K562 (cell line): ENCODE measurements at regions not wholly inside any gene's neighbourhood (a gene's known extent, or its start where the extent isn't known, plus 50 kb on each side); places are given as distances from the start of the nearest gene placed in this dataset.

ENCODE experiments used
- ATAC-seq: fragments of 200-7000 bp; cut with Tn5 transposase; 3 replicates; pipeline ENCODE4 v1.9.1; 2020; ENCODE audit warnings: moderate library complexity
- BruUV-seq: library from RNA; stranded (reverse); fragments of 400-500 nt; replicated peaks from 2 replicates; lab custom pipeline; 2021; lab: Mats Ljungman, UMichigan
- CTCF ChIA-PET: fragments of 300-600 bp; formaldehyde crosslinking; extraction: SDS; loops from one replicate; lab custom pipeline; 2021; ENCODE audit warnings: low intra/inter-chr PET ratio; lab: Yijun Ruan, JAX
- POLR2A ChIA-PET: fragments of 300-600, 350-650 bp; sonication (Branson Sonifier 250); formaldehyde crosslinking; extraction: SDS; loops from one replicate; lab custom pipeline; 2021; ENCODE audit warnings: antibody characterized with exemption, inconsistent platforms; lab: Yijun Ruan, JAX
- DNase-seq, 4 experiments: peaks; one replicate each; pipeline versions ENCODE4 v3.0.0 to v3.0.0-alpha.2; 2011 to 2018; ENCODE audit warnings: low spot score in 3 of 4, mixed read lengths in 3 of 4; ENCODE audit errors: extremely low read depth in 1 of 4
- FAIRE-seq: peaks from 2 replicates; lab custom pipeline; 2011; peaks lifted over from hg19 to GRCh38; lab: Jason Lieb, UNC
- H2AFZ ChIP-seq: 2 replicates; pipeline ENCODE4 v1.6.0; 2011; ENCODE audit warnings: low read depth, low read length, control low read depth, inconsistent platforms
- H3K27ac ChIP-seq: fragments of 200-600 bp; 3 replicates; pipeline ENCODE4 v1.8.0; 2011; ENCODE audit warnings: low read depth, mild to moderate bottlenecking, control low read depth, inconsistent platforms, low read length, moderate library complexity, mixed read lengths; ENCODE audit errors: extremely low read depth
- H3K27me3 ChIP-seq, 2 experiments: fragments of 300-600 bp in 1 of 2; 2 replicates in 1 of 2; 3 replicates in 1 of 2; pipeline versions ENCODE4 v1.6.0 to v1.8.0; 2011; ENCODE audit warnings: inconsistent platforms in 2 of 2, low read length in 2 of 2, mild to moderate bottlenecking in 1 of 2, mixed read lengths in 1 of 2, moderate library complexity in 1 of 2; ENCODE audit not compliant: control insufficient read depth in 2 of 2, insufficient read depth in 2 of 2
- H3K36me3 ChIP-seq: fragments of 300-600 bp; 3 replicates; pipeline ENCODE4 v1.8.0; 2011; ENCODE audit warnings: mild to moderate bottlenecking, low read length, inconsistent platforms; ENCODE audit not compliant: control insufficient read depth, insufficient read depth
- H3K4me1 ChIP-seq, 2 experiments: fragments of 200-600 bp in 1 of 2; replicated peaks in 1 of 2; 2 replicates in 1 of 2; 3 replicates in 1 of 2; pipeline versions ENCODE4 v1.5.1 to v1.8.0; 2011; ENCODE audit warnings: inconsistent platforms in 2 of 2, low read length in 2 of 2, mild to moderate bottlenecking in 1 of 2, mixed read lengths in 1 of 2, moderate library complexity in 1 of 2; ENCODE audit not compliant: control insufficient read depth in 2 of 2, insufficient read depth in 2 of 2
- H3K4me2 ChIP-seq: 2 replicates; pipeline ENCODE4 v1.6.1; 2011; ENCODE audit warnings: low read length, control low read depth, inconsistent platforms, mixed read lengths; ENCODE audit not compliant: insufficient read depth
- H3K4me3 ChIP-seq: fragments of 200-600 bp; sonication (generic), shearing (Covaris generic); 2 replicates; pipeline ENCODE4 v1.5.1; 2016; ENCODE audit warnings: control low read depth, inconsistent platforms
- H3K79me2 ChIP-seq: fragments of 200-600 bp; 3 replicates; pipeline ENCODE4 v1.8.0; 2011; ENCODE audit warnings: low read length, inconsistent platforms; ENCODE audit not compliant: control insufficient read depth, insufficient read depth
- H3K9ac ChIP-seq, 2 experiments: 2 replicates each; pipeline versions ENCODE4 v1.6.0 to v1.6.1; 2011; ENCODE audit warnings: low read depth in 2 of 2, low read length in 2 of 2, control low read depth in 1 of 2, inconsistent platforms in 1 of 2, mild to moderate bottlenecking in 1 of 2, mixed read lengths in 1 of 2; ENCODE audit not compliant: insufficient read depth in 1 of 2
- H3K9me1 ChIP-seq: one replicate; pipeline ENCODE4 v1.6.0; 2011; ENCODE audit warnings: inconsistent platforms, mild to moderate bottlenecking, low read length, moderate library complexity; ENCODE audit not compliant: control insufficient read depth, insufficient read depth
- H3K9me3 ChIP-seq: replicated peaks from 2 replicates; pipeline ENCODE4 v1.5.1; 2011; ENCODE audit warnings: low read depth, low read length, inconsistent platforms; ENCODE audit not compliant: control insufficient read depth, insufficient read depth
- H4K20me1 ChIP-seq: replicated peaks from 2 replicates; pipeline ENCODE4 v1.6.1; 2011; ENCODE audit warnings: low read length, inconsistent platforms, mixed read lengths; ENCODE audit not compliant: control insufficient read depth, insufficient read depth
- BRF1 ChIP-seq: IDR thresholded peaks from 3 replicates; pipeline ENCODE4 v1.6.1; 2011; ENCODE audit warnings: borderline replicate concordance, mild to moderate bottlenecking; ENCODE audit not compliant: insufficient read length; ENCODE audit errors: extremely low read depth
- EP300 ChIP-seq: IDR thresholded peaks from 2 replicates; pipeline ENCODE4 v1.6.1; 2012; ENCODE audit warnings: low read length, improper control_type of control experiment
- GATA2 ChIP-seq: sonication (generic); formaldehyde crosslinking; IDR thresholded peaks from 2 replicates; pipeline ENCODE4 v1.4.0; 2020; ENCODE audit warnings: mild to moderate bottlenecking, missing genetic modification reagents
- ILF3 ChIP-seq: fragments of 450-650 bp; IDR thresholded peaks from 2 replicates; pipeline ENCODE4 v1.6.1; 2018; ENCODE audit warnings: antibody characterized with exemption, mild to moderate bottlenecking, moderate library complexity, borderline replicate concordance
- NFE2 ChIP-seq: IDR thresholded peaks from 2 replicates; pipeline ENCODE4 v1.6.1; 2014; ENCODE audit warnings: antibody characterized with exemption, low read depth
- PHF8 ChIP-seq: fragments of 200-600 bp; sonication (generic); IDR thresholded peaks from 2 replicates; pipeline ENCODE4 v1.6.1; 2012; ENCODE audit warnings: mixed run types, mild to moderate bottlenecking, inconsistent platforms, low read length, moderate library complexity, borderline replicate concordance
- TGIF2 ChIP-seq: sonication (generic); formaldehyde crosslinking; IDR thresholded peaks from 2 replicates; pipeline ENCODE4 v1.8.1; 2022; ENCODE audit warnings: mild to moderate bottlenecking, missing genetic modification reagents, moderate library complexity
- ZNF133 ChIP-seq: fragments of 250-450 bp; sonication (Bioruptor Pico); IDR thresholded peaks from 2 replicates; pipeline ENCODE4 v1.4.0; 2020; ENCODE audit warnings: mild to moderate bottlenecking
- ZNF217 ChIP-seq: sonication (generic); formaldehyde crosslinking; IDR thresholded peaks from 2 replicates; pipeline ENCODE4 v1.8.0; 2022; ENCODE audit warnings: mild to moderate bottlenecking, missing genetic modification reagents
- ZNF431 ChIP-seq: sonication (generic); formaldehyde crosslinking; IDR thresholded peaks from 2 replicates; pipeline ENCODE4 v1.8.0; 2022; ENCODE audit warnings: mild to moderate bottlenecking, missing genetic modification reagents
- WGBS: fragments of 100-300 bp; shearing (Covaris generic); methylation state at CpG from one replicate; pipeline ENCODE4 v1.1.6; 2016; ENCODE audit warnings: low coverage, mixed read lengths; ENCODE audit not compliant: insufficient coverage; ENCODE audit errors: missing lambda C conversion rate; 5-methylcytosine and 5-hydroxymethylcytosine counted together
- in situ Hi-C: fragments of 300-500 bp; cut with MboI; formaldehyde crosslinking; loops from 4 replicates; pipeline ENCODE4 v1.15.0; 2018; ENCODE audit warnings: inconsistent platforms, mixed read lengths
- intact Hi-C: fragments of 100-400 bp; cut with micrococcal nuclease; formaldehyde crosslinking; loops from 2 replicates; pipeline ENCODE4 v1.14.2; 2022
- TF ChIP-seq, protein P1 (sequence below), 2 experiments: fragments of 150-350 bp in 1 of 2; IDR thresholded peaks; 2 replicates each; pipeline ENCODE4 v1.6.1; 2012 to 2016; ENCODE audit warnings: low read depth in 2 of 2, low read length in 2 of 2, mild to moderate bottlenecking in 1 of 2, moderate library complexity in 1 of 2
- TF ChIP-seq, protein P2 (sequence below): fragments of 250-450 bp; sonication (Bioruptor Pico); IDR thresholded peaks from 2 replicates; pipeline ENCODE4 v1.8.0; 2022; ENCODE audit warnings: inconsistent platforms, mild to moderate bottlenecking, moderate library complexity, borderline replicate concordance

GRCh38 chr12:132389026-132389425, 59.6 kb upstream of the GALNT9 start (continued):
- TF ChIP-seq EP300 (no peak), GATA2 (CRISPR knock-in tag) (no peak), NFE2 (no peak), BRF1 (no peak)
- TF ChIP-seq, protein P1, sequence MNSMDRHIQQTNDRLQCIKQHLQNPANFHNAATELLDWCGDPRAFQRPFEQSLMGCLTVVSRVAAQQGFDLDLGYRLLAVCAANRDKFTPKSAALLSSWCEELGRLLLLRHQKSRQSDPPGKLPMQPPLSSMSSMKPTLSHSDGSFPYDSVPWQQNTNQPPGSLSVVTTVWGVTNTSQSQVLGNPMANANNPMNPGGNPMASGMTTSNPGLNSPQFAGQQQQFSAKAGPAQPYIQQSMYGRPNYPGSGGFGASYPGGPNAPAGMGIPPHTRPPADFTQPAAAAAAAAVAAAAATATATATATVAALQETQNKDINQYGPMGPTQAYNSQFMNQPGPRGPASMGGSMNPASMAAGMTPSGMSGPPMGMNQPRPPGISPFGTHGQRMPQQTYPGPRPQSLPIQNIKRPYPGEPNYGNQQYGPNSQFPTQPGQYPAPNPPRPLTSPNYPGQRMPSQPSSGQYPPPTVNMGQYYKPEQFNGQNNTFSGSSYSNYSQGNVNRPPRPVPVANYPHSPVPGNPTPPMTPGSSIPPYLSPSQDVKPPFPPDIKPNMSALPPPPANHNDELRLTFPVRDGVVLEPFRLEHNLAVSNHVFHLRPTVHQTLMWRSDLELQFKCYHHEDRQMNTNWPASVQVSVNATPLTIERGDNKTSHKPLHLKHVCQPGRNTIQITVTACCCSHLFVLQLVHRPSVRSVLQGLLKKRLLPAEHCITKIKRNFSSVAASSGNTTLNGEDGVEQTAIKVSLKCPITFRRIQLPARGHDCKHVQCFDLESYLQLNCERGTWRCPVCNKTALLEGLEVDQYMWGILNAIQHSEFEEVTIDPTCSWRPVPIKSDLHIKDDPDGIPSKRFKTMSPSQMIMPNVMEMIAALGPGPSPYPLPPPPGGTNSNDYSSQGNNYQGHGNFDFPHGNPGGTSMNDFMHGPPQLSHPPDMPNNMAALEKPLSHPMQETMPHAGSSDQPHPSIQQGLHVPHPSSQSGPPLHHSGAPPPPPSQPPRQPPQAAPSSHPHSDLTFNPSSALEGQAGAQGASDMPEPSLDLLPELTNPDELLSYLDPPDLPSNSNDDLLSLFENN (IDR thresholded peaks at IDR 0.05; ENCODE audit: low read depth in 2 of 2, low read length in 2 of 2): no peak

DNA sequence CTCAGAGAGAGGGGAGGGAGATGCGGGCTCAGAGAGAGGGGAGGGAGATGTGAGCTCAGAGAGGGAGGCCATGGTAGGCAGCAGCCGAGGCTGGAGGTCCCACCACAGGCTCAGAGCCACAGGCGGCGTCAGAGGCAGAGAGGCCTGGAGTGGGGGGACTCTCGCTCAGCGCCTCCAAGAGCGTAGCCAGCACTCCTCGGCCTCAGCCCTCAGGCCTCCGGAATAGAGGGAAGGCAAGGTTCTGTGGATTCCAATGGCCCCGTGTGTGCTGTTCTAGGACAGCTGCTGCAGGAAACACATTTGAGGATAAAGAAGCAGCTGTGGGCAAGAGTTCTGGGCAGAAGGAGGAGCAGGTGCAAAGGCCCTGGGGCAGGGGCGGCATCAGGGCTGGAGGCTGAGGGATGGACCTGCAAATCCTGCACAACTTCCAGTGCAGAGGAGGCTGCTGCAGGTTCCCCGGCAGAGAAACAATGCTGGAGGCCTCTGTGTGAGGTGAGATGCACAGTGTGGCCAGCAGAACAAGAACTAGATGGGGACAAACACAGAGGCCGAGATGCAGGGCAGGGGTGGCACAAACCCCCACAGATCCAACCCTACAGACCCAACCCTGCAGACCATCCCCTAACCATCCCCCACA, 59.1 kb upstream of the GALNT9 start:
- no peak overlapping the region for H3K4me2 ChIP-seq
- no peaks in the 10 kb centered on the region for H3K36me3 ChIP-seq
- no peaks in the 10 kb centered on the region for H3K79me2 ChIP-seq
- no peak overlapping the region for H2AFZ ChIP-seq
- no peak for DNase-seq
- H3K9ac ChIP-seq: no peak overlapping the region
- in situ Hi-C loops: no loop called here
- 3% methylated on average over 13 of the region's 13 CpGs for WGBS
- no peak for ATAC-seq
- no TSS peak for BruUV-seq
- no peak for FAIRE-seq
- no peak overlapping the region for H3K27ac ChIP-seq
- ChIA-PET CTCF (no interaction called here), POLR2A (interaction anchor here (0.6 kb wide), 1 partner anchor 171 kb away, joined by 3 read pairs; no protein-coding TSS in a partner anchor)
- H4K20me1 ChIP-seq: peaks cover 12% of the 10 kb centered on the region
- H3K9me3 ChIP-seq: no peaks in the 10 kb centered on the region; the same call in 1 of the 2 replicates
- peaks cover 23 to 67% of the 10 kb centered on the region in 2 experiments for H3K27me3 ChIP-seq
- peaks cover 4 to 24% of the 10 kb centered on the region in 2 experiments; a peak in 3 of 5 replicates for H3K4me1 ChIP-seq
- peaks cover 3% of the 10 kb centered on the region for H3K9me1 ChIP-seq
- TF ChIP-seq, protein P2, sequence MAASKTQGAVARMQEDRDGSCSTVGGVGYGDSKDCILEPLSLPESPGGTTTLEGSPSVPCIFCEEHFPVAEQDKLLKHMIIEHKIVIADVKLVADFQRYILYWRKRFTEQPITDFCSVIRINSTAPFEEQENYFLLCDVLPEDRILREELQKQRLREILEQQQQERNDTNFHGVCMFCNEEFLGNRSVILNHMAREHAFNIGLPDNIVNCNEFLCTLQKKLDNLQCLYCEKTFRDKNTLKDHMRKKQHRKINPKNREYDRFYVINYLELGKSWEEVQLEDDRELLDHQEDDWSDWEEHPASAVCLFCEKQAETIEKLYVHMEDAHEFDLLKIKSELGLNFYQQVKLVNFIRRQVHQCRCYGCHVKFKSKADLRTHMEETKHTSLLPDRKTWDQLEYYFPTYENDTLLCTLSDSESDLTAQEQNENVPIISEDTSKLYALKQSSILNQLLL (CRISPR knock-in tag): no peak
- no peak for TF ChIP-seq ZNF431 (CRISPR knock-in tag)
- no peak for TF ChIP-seq ZNF217 (CRISPR knock-in tag)
- no peak for TF ChIP-seq ILF3
- no peak for TF ChIP-seq PHF8
- TF ChIP-seq TGIF2: no peak
- no peak for TF ChIP-seq ZNF133 (CRISPR knock-in tag)
- intact Hi-C loops: no loop called here
- H3K4me3 ChIP-seq: no peak overlapping the region
